HEK293 (cell line): ENCODE measurements at regions not wholly inside any gene's neighbourhood (a gene's known extent, or its start where the extent isn't known, plus 50 kb on each side); places are given as distances from the start of the nearest gene placed in this dataset.

Source experiments
- CTCF ChIA-PET: fragments of 350-600 bp; formaldehyde crosslinking; extraction: SDS; loops from one replicate; lab custom pipeline; 2021; ENCODE audit warnings: antibody characterized with exemption; lab: Yijun Ruan, JAX
- POLR2A ChIA-PET: fragments of 300-600 bp; formaldehyde crosslinking; extraction: SDS; loops from one replicate; lab custom pipeline; 2020; ENCODE audit warnings: antibody characterized with exemption, inconsistent platforms; lab: Yijun Ruan, JAX
- H3K27ac ChIP-seq: fragments of 200-500 bp; sonication (Bioruptor generic); 2 replicates; pipeline ENCODE4 v1.5.1; 2014; ENCODE audit warnings: low read depth, low read length, control low read depth, inconsistent platforms; ENCODE audit errors: extremely low read depth
- H3K36me3 ChIP-seq, 2 experiments: fragments of 200-500 bp in 1 of 2; sonication (Bioruptor generic) in 1 of 2; 1 replicate in 1 of 2; 2 replicates in 1 of 2; pipeline ENCODE4 v1.5.1; 2014 to 2017; ENCODE audit warnings: inconsistent platforms in 2 of 2, low read length in 2 of 2; ENCODE audit not compliant: control insufficient read depth in 2 of 2, insufficient read depth in 1 of 2
- H3K4me1 ChIP-seq: fragments of 200-500 bp; sonication (Bioruptor generic); 2 replicates; pipeline ENCODE4 v1.5.1; 2014; ENCODE audit warnings: mild to moderate bottlenecking, low read length, inconsistent platforms; ENCODE audit not compliant: control insufficient read depth, insufficient read depth
- H3K4me3 ChIP-seq: 2 replicates; pipeline ENCODE4 v1.5.1; 2011; ENCODE audit warnings: low read depth, mild to moderate bottlenecking, control low read depth, low read length, moderate library complexity
- H3K9me3 ChIP-seq: fragments of 200-500 bp; sonication (Bioruptor generic); 2 replicates; pipeline ENCODE4 v1.5.1; 2014; ENCODE audit warnings: low read depth, low read length, inconsistent platforms; ENCODE audit not compliant: control insufficient read depth, insufficient read depth
- HOXD13 ChIP-seq: sonication (generic); formaldehyde crosslinking; IDR thresholded peaks from 2 replicates; pipeline ENCODE4 v1.8.0; 2022; ENCODE audit warnings: missing genetic modification reagents, borderline replicate concordance
- KLF8 ChIP-seq: fragments of 450-650 bp; formaldehyde crosslinking; IDR thresholded peaks from 2 replicates; pipeline ENCODE4 v1.5.1; 2016; ENCODE audit warnings: missing biosample characterization, missing genetic modification characterization
- MZF1 ChIP-seq: fragments of 450-650 bp; formaldehyde crosslinking; IDR thresholded peaks from 2 replicates; pipeline ENCODE4 v1.5.1; 2017; ENCODE audit warnings: missing biosample characterization, missing genetic modification characterization, borderline replicate concordance
- SCRT1 ChIP-seq: fragments of 450-650 bp; formaldehyde crosslinking; IDR thresholded peaks from 2 replicates; pipeline ENCODE4 v1.5.1; 2016; ENCODE audit warnings: missing biosample characterization, missing genetic modification characterization, borderline replicate concordance
- SP7 ChIP-seq: fragments of 450-650 bp; formaldehyde crosslinking; IDR thresholded peaks from 2 replicates; pipeline ENCODE4 v1.5.1; 2016; ENCODE audit warnings: missing biosample characterization, missing genetic modification characterization
- YY2 ChIP-seq: fragments of 450-650 bp; formaldehyde crosslinking; IDR thresholded peaks from 2 replicates; pipeline ENCODE4 v1.5.1; 2016; ENCODE audit warnings: missing biosample characterization, missing genetic modification characterization
- ZBTB48 ChIP-seq: fragments of 450-650 bp; formaldehyde crosslinking; IDR thresholded peaks from 2 replicates; pipeline ENCODE4 v1.5.1; 2016; ENCODE audit warnings: missing biosample characterization, missing genetic modification characterization
- ZFP41 ChIP-seq: fragments of 450-650 bp; formaldehyde crosslinking; IDR thresholded peaks from 2 replicates; pipeline ENCODE4 v1.5.1; 2016; ENCODE audit warnings: missing biosample characterization, missing genetic modification characterization, borderline replicate concordance
- ZNF112 ChIP-seq: fragments of 450-650 bp; formaldehyde crosslinking; IDR thresholded peaks from 2 replicates; pipeline ENCODE4 v1.5.0; 2017; ENCODE audit warnings: missing biosample characterization, missing genetic modification characterization
- ZNF169 ChIP-seq: fragments of 450-650 bp; formaldehyde crosslinking; IDR thresholded peaks from 2 replicates; pipeline ENCODE4 v1.5.1; 2016; ENCODE audit warnings: missing biosample characterization, missing genetic modification characterization
- ZNF2 ChIP-seq: fragments of 450-650 bp; formaldehyde crosslinking; IDR thresholded peaks from 2 replicates; pipeline ENCODE4 v1.5.1; 2016; ENCODE audit warnings: missing biosample characterization, missing genetic modification characterization
- ZNF202 ChIP-seq: fragments of 450-650 bp; formaldehyde crosslinking; IDR thresholded peaks from 2 replicates; pipeline ENCODE4 v1.5.1; 2016; ENCODE audit warnings: missing biosample characterization, missing genetic modification characterization, borderline replicate concordance
- ZNF223 ChIP-seq: fragments of 450-650 bp; formaldehyde crosslinking; IDR thresholded peaks from 2 replicates; pipeline ENCODE4 v1.5.1; 2016; ENCODE audit warnings: missing biosample characterization, missing genetic modification characterization
- ZNF24 ChIP-seq: fragments of 450-650 bp; formaldehyde crosslinking; IDR thresholded peaks from 2 replicates; pipeline ENCODE4 v1.5.1; 2016; ENCODE audit warnings: missing biosample characterization, missing genetic modification characterization
- ZNF266 ChIP-seq: fragments of 450-650 bp; formaldehyde crosslinking; IDR thresholded peaks from 2 replicates; pipeline ENCODE4 v1.5.1; 2016; ENCODE audit warnings: missing biosample characterization, missing genetic modification characterization, low read depth
- ZNF302 ChIP-seq: fragments of 450-650 bp; formaldehyde crosslinking; IDR thresholded peaks from 2 replicates; pipeline ENCODE4 v1.5.1; 2016; ENCODE audit warnings: missing biosample characterization, missing genetic modification characterization, low read depth
- ZNF335 ChIP-seq: fragments of 450-650 bp; formaldehyde crosslinking; conservative IDR thresholded peaks from 2 replicates; pipeline ENCODE4 v1.5.1; 2016; ENCODE audit warnings: missing biosample characterization, missing genetic modification characterization
- ZNF391 ChIP-seq: fragments of 450-650 bp; formaldehyde crosslinking; IDR thresholded peaks from 2 replicates; pipeline ENCODE4 v1.5.1; 2016; ENCODE audit warnings: low read depth, missing biosample characterization, missing genetic modification characterization, borderline replicate concordance
- ZNF473 ChIP-seq: fragments of 450-650 bp; formaldehyde crosslinking; IDR thresholded peaks from 2 replicates; pipeline ENCODE4 v1.5.1; 2017; ENCODE audit warnings: missing biosample characterization, missing genetic modification characterization
- ZNF521 ChIP-seq: fragments of 450-650 bp; formaldehyde crosslinking; IDR thresholded peaks from 2 replicates; pipeline ENCODE4 v1.5.1; 2017; ENCODE audit warnings: missing biosample characterization, mild to moderate bottlenecking, missing genetic modification characterization
- ZNF558 ChIP-seq: fragments of 450-650 bp; formaldehyde crosslinking; IDR thresholded peaks from 2 replicates; pipeline ENCODE4 v1.5.1; 2016; ENCODE audit warnings: missing biosample characterization, missing genetic modification characterization
- ZNF596 ChIP-seq: fragments of 450-650 bp; IDR thresholded peaks from 2 replicates; pipeline ENCODE4 v1.5.0; 2018; ENCODE audit warnings: missing biosample characterization, mild to moderate bottlenecking, missing genetic modification characterization, moderate library complexity
- ZNF629 ChIP-seq: fragments of 450-650 bp; formaldehyde crosslinking; IDR thresholded peaks from 2 replicates; pipeline ENCODE4 v1.5.1; 2017; ENCODE audit warnings: missing biosample characterization, missing genetic modification characterization
- ZNF843 ChIP-seq: fragments of 450-650 bp; formaldehyde crosslinking; IDR thresholded peaks from 2 replicates; pipeline ENCODE4 v1.5.1; 2016; ENCODE audit warnings: missing biosample characterization, missing genetic modification characterization
- TF ChIP-seq, protein P1 (sequence below): fragments of 450-650 bp; formaldehyde crosslinking; IDR thresholded peaks from 2 replicates; pipeline ENCODE4 v1.5.1; 2016; ENCODE audit warnings: missing biosample characterization, missing genetic modification characterization
- TF ChIP-seq, protein P2 (sequence below): fragments of 450-650 bp; formaldehyde crosslinking; IDR thresholded peaks from 2 replicates; pipeline ENCODE4 v1.5.1; 2016; ENCODE audit warnings: missing biosample characterization, missing genetic modification characterization
- TF ChIP-seq, protein P3 (sequence below): fragments of 450-650 bp; formaldehyde crosslinking; IDR thresholded peaks from 2 replicates; pipeline ENCODE4 v1.5.1; 2016; ENCODE audit warnings: missing biosample characterization, missing genetic modification characterization

DNA sequence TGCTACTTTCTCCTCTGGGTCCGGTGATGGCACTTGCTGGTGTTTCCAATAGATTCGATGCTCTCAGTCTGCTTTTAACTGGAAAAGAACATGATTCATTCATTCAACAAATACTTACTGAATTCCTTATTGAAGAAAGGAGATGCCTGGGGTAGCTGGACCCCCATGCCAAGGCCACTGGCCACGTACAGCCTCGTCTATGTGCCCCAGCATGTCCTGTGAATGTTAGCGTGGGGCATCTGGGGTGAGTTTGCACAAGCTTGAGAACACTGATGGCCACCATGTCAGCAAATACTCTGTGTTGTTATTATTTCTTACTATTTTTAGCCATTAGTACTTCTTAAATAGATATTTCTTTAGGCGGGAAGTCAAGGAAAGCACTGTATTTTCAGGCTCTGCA is 112.0 kb upstream of the OXGR1 start (continued):
- TF ChIP-seq ZNF558 (tag by site-specific recombination), result no peak
- no peak for TF ChIP-seq ZNF302
- TF ChIP-seq ZNF391 (tag by site-specific recombination), result no peak
- TF ChIP-seq ZNF473, result no peak
- no peak for TF ChIP-seq ZNF223 (tag by site-specific recombination)

DNA sequence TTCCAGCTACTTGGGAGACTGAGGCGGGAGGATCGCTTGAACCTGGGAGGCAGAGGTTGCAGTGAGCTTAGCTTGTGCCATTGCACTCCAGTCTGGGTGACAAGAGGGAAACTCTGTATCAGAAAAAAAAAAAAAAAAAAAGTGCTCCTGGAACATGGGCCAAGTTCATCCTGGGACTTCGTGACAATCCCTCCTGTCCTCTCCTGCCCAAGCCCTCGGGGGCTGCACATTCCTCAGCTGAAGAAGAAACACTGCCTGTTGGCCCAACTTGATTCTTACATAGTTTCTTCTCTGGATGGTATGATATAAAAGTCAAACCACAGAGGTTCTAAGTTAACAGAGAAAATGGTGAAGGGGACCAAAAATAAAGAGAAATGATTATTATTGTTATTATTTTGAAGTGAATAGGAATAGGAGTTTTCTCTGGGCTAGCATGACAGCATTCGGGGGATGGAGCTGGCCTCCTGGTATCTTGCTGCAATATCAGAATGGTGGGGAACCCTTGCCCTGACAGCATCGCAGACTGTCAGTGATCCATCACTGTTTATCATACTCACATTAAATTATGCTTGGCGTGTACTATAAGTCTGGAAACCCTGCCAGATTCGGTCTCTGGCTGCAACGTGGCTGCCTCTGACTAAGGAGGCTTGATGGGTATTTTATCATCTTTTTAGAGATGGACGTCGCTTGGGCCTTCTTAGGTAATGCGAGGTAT is 113.7 kb upstream of the OXGR1 start:
- no peaks in the 10 kb centered on the region for H3K9me3 ChIP-seq
- ChIA-PET POLR2A (no interaction called here), CTCF (interaction anchor here (0.6 to 4.8 kb wide), 12 partner anchors 10 to 258 kb away, joined by 3 to 58 read pairs (median 4); no protein-coding TSS in a partner anchor)
- H3K4me3 ChIP-seq, result no peak overlapping the region
- TF ChIP-seq ZNF112 (tag by site-specific recombination) (no peak), ZNF843 (no peak), ZBTB48 (tag by site-specific recombination) (no peak), ZNF24 (tag by site-specific recombination) (no peak), ZNF169 (no peak), SP7 (tag by site-specific recombination) (no peak), ZNF596 (tag by site-specific recombination) (no peak), ZNF335 (no peak), MZF1 (tag by site-specific recombination) (no peak)
- no peaks in the 10 kb centered on the region for H3K36me3 ChIP-seq
- no peak overlapping the region for H3K27ac ChIP-seq
- H3K4me1 ChIP-seq, result no peaks in the 10 kb centered on the region; the same call in 1 of the 2 replicates

DNA sequence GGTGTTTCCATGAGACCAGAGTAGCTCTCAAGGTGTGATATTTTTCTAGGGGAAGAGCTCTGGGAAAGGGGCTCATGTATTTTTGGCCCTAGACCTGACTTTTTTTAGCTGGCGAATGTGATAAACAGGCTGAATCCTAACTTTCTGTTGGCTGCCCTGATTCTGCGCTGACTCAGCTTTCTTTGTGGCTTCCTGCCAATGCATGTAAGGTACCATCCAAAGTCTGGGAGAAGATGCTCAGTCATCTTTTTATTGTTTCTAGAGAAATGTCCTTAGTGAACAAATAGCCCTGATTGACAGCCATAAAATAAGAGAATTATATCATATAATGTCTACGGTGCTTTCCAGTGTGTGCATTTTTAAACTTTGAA is 113.6 kb upstream of the MBNL2 start:
- CTCF ChIA-PET, result interaction anchor here (0.6 to 4.8 kb wide), 14 partner anchors 10 to 258 kb away, joined by 3 to 58 read pairs (median 4); partner anchors contain the start of gene MBNL2
- TF ChIP-seq SCRT1 (tag by site-specific recombination) (no peak), ZNF2 (tag by site-specific recombination) (no peak), ZNF266 (tag by site-specific recombination) (no peak), HOXD13 (no peak), ZNF202 (tag by site-specific recombination) (no peak), KLF8 (tag by site-specific recombination) (no peak), YY2 (tag by site-specific recombination) (no peak), ZNF521 (tag by site-specific recombination) (no peak), ZFP41 (tag by site-specific recombination) (no peak), ZNF629 (tag by site-specific recombination) (no peak)
- TF ChIP-seq, protein P1, sequence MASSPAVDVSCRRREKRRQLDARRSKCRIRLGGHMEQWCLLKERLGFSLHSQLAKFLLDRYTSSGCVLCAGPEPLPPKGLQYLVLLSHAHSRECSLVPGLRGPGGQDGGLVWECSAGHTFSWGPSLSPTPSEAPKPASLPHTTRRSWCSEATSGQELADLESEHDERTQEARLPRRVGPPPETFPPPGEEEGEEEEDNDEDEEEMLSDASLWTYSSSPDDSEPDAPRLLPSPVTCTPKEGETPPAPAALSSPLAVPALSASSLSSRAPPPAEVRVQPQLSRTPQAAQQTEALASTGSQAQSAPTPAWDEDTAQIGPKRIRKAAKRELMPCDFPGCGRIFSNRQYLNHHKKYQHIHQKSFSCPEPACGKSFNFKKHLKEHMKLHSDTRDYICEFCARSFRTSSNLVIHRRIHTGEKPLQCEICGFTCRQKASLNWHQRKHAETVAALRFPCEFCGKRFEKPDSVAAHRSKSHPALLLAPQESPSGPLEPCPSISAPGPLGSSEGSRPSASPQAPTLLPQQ (tag by site-specific recombination), result no peak
- TF ChIP-seq, protein P2, sequence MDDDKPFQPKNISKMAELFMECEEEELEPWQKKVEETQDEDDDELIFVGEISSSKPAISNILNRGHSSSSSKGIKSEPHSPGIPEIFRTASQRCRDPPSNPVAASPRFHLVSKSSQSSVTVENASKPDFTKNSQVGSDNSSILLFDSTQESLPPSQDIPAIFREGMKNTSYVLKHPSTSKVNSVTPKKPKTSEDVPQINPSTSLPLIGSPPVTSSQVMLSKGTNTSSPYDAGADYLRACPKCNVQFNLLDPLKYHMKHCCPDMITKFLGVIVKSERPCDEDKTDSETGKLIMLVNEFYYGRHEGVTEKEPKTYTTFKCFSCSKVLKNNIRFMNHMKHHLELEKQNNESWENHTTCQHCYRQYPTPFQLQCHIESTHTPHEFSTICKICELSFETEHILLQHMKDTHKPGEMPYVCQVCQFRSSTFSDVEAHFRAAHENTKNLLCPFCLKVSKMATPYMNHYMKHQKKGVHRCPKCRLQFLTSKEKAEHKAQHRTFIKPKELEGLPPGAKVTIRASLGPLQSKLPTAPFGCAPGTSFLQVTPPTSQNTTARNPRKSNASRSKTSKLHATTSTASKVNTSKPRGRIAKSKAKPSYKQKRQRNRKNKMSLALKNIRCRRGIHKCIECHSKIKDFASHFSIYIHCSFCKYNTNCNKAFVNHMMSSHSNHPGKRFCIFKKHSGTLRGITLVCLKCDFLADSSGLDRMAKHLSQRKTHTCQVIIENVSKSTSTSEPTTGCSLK, result no peak
- TF ChIP-seq, protein P3, sequence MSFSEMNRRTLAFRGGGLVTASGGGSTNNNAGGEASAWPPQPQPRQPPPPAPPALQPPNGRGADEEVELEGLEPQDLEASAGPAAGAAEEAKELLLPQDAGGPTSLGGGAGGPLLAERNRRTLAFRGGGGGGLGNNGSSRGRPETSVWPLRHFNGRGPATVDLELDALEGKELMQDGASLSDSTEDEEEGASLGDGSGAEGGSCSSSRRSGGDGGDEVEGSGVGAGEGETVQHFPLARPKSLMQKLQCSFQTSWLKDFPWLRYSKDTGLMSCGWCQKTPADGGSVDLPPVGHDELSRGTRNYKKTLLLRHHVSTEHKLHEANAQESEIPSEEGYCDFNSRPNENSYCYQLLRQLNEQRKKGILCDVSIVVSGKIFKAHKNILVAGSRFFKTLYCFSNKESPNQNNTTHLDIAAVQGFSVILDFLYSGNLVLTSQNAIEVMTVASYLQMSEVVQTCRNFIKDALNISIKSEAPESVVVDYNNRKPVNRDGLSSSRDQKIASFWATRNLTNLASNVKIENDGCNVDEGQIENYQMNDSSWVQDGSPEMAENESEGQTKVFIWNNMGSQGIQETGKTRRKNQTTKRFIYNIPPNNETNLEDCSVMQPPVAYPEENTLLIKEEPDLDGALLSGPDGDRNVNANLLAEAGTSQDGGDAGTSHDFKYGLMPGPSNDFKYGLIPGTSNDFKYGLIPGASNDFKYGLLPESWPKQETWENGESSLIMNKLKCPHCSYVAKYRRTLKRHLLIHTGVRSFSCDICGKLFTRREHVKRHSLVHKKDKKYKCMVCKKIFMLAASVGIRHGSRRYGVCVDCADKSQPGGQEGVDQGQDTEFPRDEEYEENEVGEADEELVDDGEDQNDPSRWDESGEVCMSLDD, result no peak
- TF ChIP-seq, all 188 proteins: peak for 0
- POLR2A ChIA-PET, result no interaction called here
- H3K9me3 ChIP-seq, result no peaks in the 10 kb centered on the region
- H3K27ac ChIP-seq, result no peak overlapping the region
- H3K4me1 ChIP-seq, result no peaks in the 10 kb centered on the region; the same call in 1 of the 2 replicates
- no peak overlapping the region for H3K4me3 ChIP-seq
- no peaks in the 10 kb centered on the region for H3K36me3 ChIP-seq
